GM23338 (cell line): ENCODE measurements at regions not wholly inside any gene's neighbourhood (a gene's known extent, or its start where the extent isn't known, plus 50 kb on each side); places are given as distances from the start of the nearest gene placed in this dataset.

ENCODE experiments used
- ATAC-seq: fragments of 200-7000 bp; cut with Tn5 transposase; 3 replicates; pipeline ENCODE4 v1.9.1; 2020
- DNase-seq: peaks from one replicate; pipeline ENCODE4 v3.0.0-alpha.2; 2015; ENCODE audit warnings: low spot score
- H2AFZ ChIP-seq: fragments of 200-600 bp; sonication (generic); 2 replicates; pipeline ENCODE4 v1.8.0; 2016; ENCODE audit warnings: antibody characterized with exemption, mild to moderate bottlenecking, moderate library complexity
- H3F3A ChIP-seq: fragments of 200-600 bp; sonication (generic); replicated peaks from 2 replicates; pipeline ENCODE4 v1.8.0; 2017; ENCODE audit warnings: antibody characterized with exemption, mixed run types, low read depth
- H3K27ac ChIP-seq: fragments of 200-600 bp; sonication (generic); 2 replicates; pipeline ENCODE4 v1.6.1; 2016; ENCODE audit warnings: low read depth
- H3K27me3 ChIP-seq: fragments of 200-600 bp; sonication (generic); 2 replicates; pipeline ENCODE4 v1.8.0; 2016; ENCODE audit warnings: mild to moderate bottlenecking, mixed run types, moderate library complexity; ENCODE audit not compliant: insufficient read depth
- H3K36me3 ChIP-seq: fragments of 200-600 bp; sonication (generic); 2 replicates; pipeline ENCODE4 v1.8.0; 2016; ENCODE audit warnings: mild to moderate bottlenecking; ENCODE audit not compliant: insufficient read depth
- H3K4me1 ChIP-seq: fragments of 200-600 bp; sonication (generic); 2 replicates; pipeline ENCODE4 v1.8.0; 2016; ENCODE audit warnings: mild to moderate bottlenecking, moderate library complexity; ENCODE audit not compliant: insufficient read depth
- H3K4me2 ChIP-seq: fragments of 200-600 bp; sonication (generic); 2 replicates; pipeline ENCODE4 v1.7.1; 2017; ENCODE audit warnings: mixed run types
- H3K4me3 ChIP-seq: fragments of 200-600 bp; sonication (generic); 2 replicates; pipeline ENCODE4 v1.6.1; 2016; ENCODE audit warnings: mixed run types
- H3K79me2 ChIP-seq: fragments of 200-600 bp; sonication (generic); replicated peaks from 2 replicates; pipeline ENCODE4 v1.8.0; 2017; ENCODE audit warnings: mild to moderate bottlenecking; ENCODE audit not compliant: insufficient read depth
- H3K9me2 ChIP-seq: fragments of 200-600 bp; sonication (generic); 2 replicates; pipeline ENCODE4 v1.8.0; 2017; ENCODE audit not compliant: insufficient read depth
- H4K20me1 ChIP-seq: fragments of 200-600 bp; sonication (generic); replicated peaks from 2 replicates; pipeline ENCODE4 v1.8.0; 2017; ENCODE audit warnings: mild to moderate bottlenecking; ENCODE audit not compliant: insufficient read depth
- H3K27ac Mint-ChIP-seq: 2 replicates; pipeline ENCODE4 v1.8.0; 2020; ENCODE audit warnings: inconsistent platforms, mild to moderate bottlenecking, moderate library complexity, mixed read lengths
- H3K27me3 Mint-ChIP-seq: 3 replicates; pipeline ENCODE4 v1.8.0; 2022; ENCODE audit warnings: low read depth, mild to moderate bottlenecking, moderate library complexity, mixed read lengths, inconsistent platforms; ENCODE audit not compliant: insufficient read depth, poor library complexity
- H3K36me3 Mint-ChIP-seq: 3 replicates; pipeline ENCODE4 v1.8.0; 2021; ENCODE audit warnings: low read depth, mild to moderate bottlenecking, inconsistent platforms, moderate library complexity, mixed read lengths
- H3K4me1 Mint-ChIP-seq: 3 replicates; pipeline ENCODE4 v1.8.0; 2020; ENCODE audit warnings: mild to moderate bottlenecking, inconsistent platforms, mixed read lengths
- H3K4me3 Mint-ChIP-seq: 3 replicates; pipeline ENCODE4 v1.8.0; 2021; ENCODE audit warnings: moderate library complexity, mild to moderate bottlenecking, inconsistent platforms, mixed read lengths
- H3K9me3 Mint-ChIP-seq: 3 replicates; pipeline ENCODE4 v1.8.0; 2020; ENCODE audit warnings: moderate library complexity, mild to moderate bottlenecking, inconsistent platforms, mixed read lengths
- CREB1 ChIP-seq: fragments of 250-450 bp; sonication (Bioruptor Pico); IDR thresholded peaks from 2 replicates; pipeline ENCODE4 v1.5.0; 2020; ENCODE audit warnings: low read depth, mild to moderate bottlenecking, moderate library complexity
- CTCF ChIP-seq, 2 experiments: fragments of 200-600 bp in 1 of 2; sonication (generic) in 1 of 2; conservative IDR thresholded peaks; 2 replicates each; pipeline versions ENCODE4 v1.5.1 to v1.6.1; 2016 to 2017; ENCODE audit warnings: antibody characterized with exemption in 2 of 2, low read depth in 2 of 2, mild to moderate bottlenecking in 2 of 2, moderate library complexity in 1 of 2
- ETS1 ChIP-seq: IDR thresholded peaks from 2 replicates; pipeline ENCODE4 v1.6.1; 2016; ENCODE audit warnings: antibody characterized with exemption
- EZH2 ChIP-seq: fragments of 200-600 bp; sonication (generic); IDR thresholded peaks from one replicate; pipeline ENCODE4 v1.8.0; 2017; ENCODE audit warnings: antibody characterized with exemption, mild to moderate bottlenecking, low read depth; ENCODE audit not compliant: unreplicated experiment
- EZH2phosphoT487 ChIP-seq: fragments of 200-600 bp; sonication (generic); IDR thresholded peaks from one replicate; pipeline ENCODE4 v1.8.1; 2018; ENCODE audit warnings: antibody characterized with exemption; ENCODE audit not compliant: unreplicated experiment
- JUNB ChIP-seq: IDR thresholded peaks from one replicate; pipeline ENCODE4 v1.6.1; 2016; ENCODE audit warnings: antibody characterized with exemption; ENCODE audit not compliant: unreplicated experiment
- NANOG ChIP-seq: IDR thresholded peaks from 2 replicates; pipeline ENCODE4 v1.6.1; 2016; ENCODE audit warnings: antibody characterized with exemption, borderline replicate concordance
- POLR2AphosphoS5 ChIP-seq: IDR thresholded peaks from 2 replicates; pipeline ENCODE4 v1.6.1; 2016; ENCODE audit warnings: antibody characterized with exemption, low read depth
- STAT1 ChIP-seq: IDR thresholded peaks from one replicate; pipeline ENCODE4 v1.6.1; 2016; ENCODE audit warnings: antibody characterized with exemption; ENCODE audit not compliant: unreplicated experiment
- ZNF114 ChIP-seq: fragments of 250-450 bp; sonication (Bioruptor Pico); IDR thresholded peaks from 2 replicates; pipeline ENCODE4 v1.5.0; 2020; ENCODE audit warnings: mild to moderate bottlenecking, moderate library complexity
- ZNF331 ChIP-seq: fragments of 250-450 bp; sonication (Bioruptor Pico); IDR thresholded peaks from 2 replicates; pipeline ENCODE4 v1.5.0; 2020; ENCODE audit warnings: low read depth, mild to moderate bottlenecking, moderate library complexity
- ZNF462 ChIP-seq: fragments of 250-450 bp; sonication (Bioruptor Pico); IDR thresholded peaks from 2 replicates; pipeline ENCODE4 v1.5.0; 2020; ENCODE audit warnings: mild to moderate bottlenecking, moderate library complexity
- TF ChIP-seq, protein P1 (sequence below): IDR thresholded peaks from one replicate; pipeline ENCODE4 v1.6.1; 2018; ENCODE audit warnings: antibody characterized with exemption; ENCODE audit not compliant: unreplicated experiment

GRCh38 chr3:36032180-36033047 is 347.9 kb upstream of the STAC start:
- Histone ChIP-seq H3K4me1 (no peaks in the 10 kb centered on the region), H4K20me1 (no peaks in the 10 kb centered on the region), H3F3A (no peaks in the 10 kb centered on the region), H3K4me3 (no peak overlapping the region), H3K27ac (no peak overlapping the region), H2AFZ (peak overlapping the region; percentile 67), H3K36me3 (no peaks in the 10 kb centered on the region), H3K27me3 (no peaks in the 10 kb centered on the region), H3K4me2 (no peak overlapping the region), H3K9me2 (no peaks in the 10 kb centered on the region), H3K79me2 (no peaks in the 10 kb centered on the region)
- DNase-seq = no peak
- Mint-ChIP-seq H3K9me3 (peaks cover 15% of the 10 kb centered on the region), H3K27me3 (no peaks in the 10 kb centered on the region), H3K36me3 (peaks cover 4% of the 10 kb centered on the region; the same call in 1 of the 3 replicates), H3K27ac (no peak overlapping the region), H3K4me3 (no peak overlapping the region), H3K4me1 (no peaks in the 10 kb centered on the region)
- ATAC-seq = no peak
- TF ChIP-seq EZH2 (no peak), POLR2AphosphoS5 (no peak), JUNB (no peak), ZNF114 (CRISPR knock-in tag) (no peak), ETS1 (no peak), ZNF331 (CRISPR knock-in tag) (no peak), ZNF462 (CRISPR knock-in tag) (no peak), CTCF (conservative IDR thresholded peaks at IDR 0.05; ENCODE audit: low read depth in 2 of 2) (no peak), STAT1 (no peak), NANOG (no peak), EZH2phosphoT487 (no peak), CREB1 (CRISPR knock-in tag) (no peak)
- TF ChIP-seq, protein P1, sequence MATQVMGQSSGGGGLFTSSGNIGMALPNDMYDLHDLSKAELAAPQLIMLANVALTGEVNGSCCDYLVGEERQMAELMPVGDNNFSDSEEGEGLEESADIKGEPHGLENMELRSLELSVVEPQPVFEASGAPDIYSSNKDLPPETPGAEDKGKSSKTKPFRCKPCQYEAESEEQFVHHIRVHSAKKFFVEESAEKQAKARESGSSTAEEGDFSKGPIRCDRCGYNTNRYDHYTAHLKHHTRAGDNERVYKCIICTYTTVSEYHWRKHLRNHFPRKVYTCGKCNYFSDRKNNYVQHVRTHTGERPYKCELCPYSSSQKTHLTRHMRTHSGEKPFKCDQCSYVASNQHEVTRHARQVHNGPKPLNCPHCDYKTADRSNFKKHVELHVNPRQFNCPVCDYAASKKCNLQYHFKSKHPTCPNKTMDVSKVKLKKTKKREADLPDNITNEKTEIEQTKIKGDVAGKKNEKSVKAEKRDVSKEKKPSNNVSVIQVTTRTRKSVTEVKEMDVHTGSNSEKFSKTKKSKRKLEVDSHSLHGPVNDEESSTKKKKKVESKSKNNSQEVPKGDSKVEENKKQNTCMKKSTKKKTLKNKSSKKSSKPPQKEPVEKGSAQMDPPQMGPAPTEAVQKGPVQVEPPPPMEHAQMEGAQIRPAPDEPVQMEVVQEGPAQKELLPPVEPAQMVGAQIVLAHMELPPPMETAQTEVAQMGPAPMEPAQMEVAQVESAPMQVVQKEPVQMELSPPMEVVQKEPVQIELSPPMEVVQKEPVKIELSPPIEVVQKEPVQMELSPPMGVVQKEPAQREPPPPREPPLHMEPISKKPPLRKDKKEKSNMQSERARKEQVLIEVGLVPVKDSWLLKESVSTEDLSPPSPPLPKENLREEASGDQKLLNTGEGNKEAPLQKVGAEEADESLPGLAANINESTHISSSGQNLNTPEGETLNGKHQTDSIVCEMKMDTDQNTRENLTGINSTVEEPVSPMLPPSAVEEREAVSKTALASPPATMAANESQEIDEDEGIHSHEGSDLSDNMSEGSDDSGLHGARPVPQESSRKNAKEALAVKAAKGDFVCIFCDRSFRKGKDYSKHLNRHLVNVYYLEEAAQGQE = no peak
